DND-41 (cell line): ENCODE measurements at regions not wholly inside any gene's neighbourhood (a gene's known extent, or its start where the extent isn't known, plus 50 kb on each side); places are given as distances from the start of the nearest gene placed in this dataset.

Experiments used
- ATAC-seq: fragments of 200-7000 bp; cut with Tn5 transposase; 3 replicates; pipeline ENCODE4 v1.9.1; 2021; ENCODE audit warnings: low read depth; ENCODE audit not compliant: insufficient read depth
- DNase-seq: peaks from one replicate; pipeline ENCODE4 v3.0.0-alpha.2; 2020
- H2AFZ ChIP-seq: 2 replicates; pipeline ENCODE4 v1.6.0; 2012; ENCODE audit warnings: low read depth, low read length
- H3K27ac ChIP-seq: 2 replicates; pipeline ENCODE4 v1.5.1; 2012; ENCODE audit warnings: low read length, inconsistent platforms
- H3K27me3 ChIP-seq: fragments of 200-600 bp; sonication (generic); 2 replicates; pipeline ENCODE4 v1.6.0; 2012; ENCODE audit warnings: low read length, mild to moderate bottlenecking, inconsistent platforms; ENCODE audit not compliant: insufficient read depth, poor library complexity
- H3K36me3 ChIP-seq: 2 replicates; pipeline ENCODE4 v1.5.1; 2012; ENCODE audit warnings: low read length, inconsistent platforms; ENCODE audit not compliant: insufficient read depth
- H3K4me1 ChIP-seq: 2 replicates; pipeline ENCODE4 v1.5.1; 2012; ENCODE audit warnings: mild to moderate bottlenecking, low read length; ENCODE audit not compliant: insufficient read depth
- H3K4me2 ChIP-seq: 2 replicates; pipeline ENCODE4 v1.6.0; 2012; ENCODE audit warnings: mild to moderate bottlenecking, moderate library complexity, low read length, inconsistent platforms; ENCODE audit not compliant: insufficient read depth
- H3K4me3 ChIP-seq, 2 experiments: fragments of 200-600 bp in 1 of 2; shearing (Covaris generic) in 1 of 2; 2 replicates each; pipeline ENCODE4 v1.5.1; 2012 to 2016; ENCODE audit warnings: inconsistent platforms in 2 of 2, low read length in 2 of 2, mild to moderate bottlenecking in 2 of 2, low read depth in 1 of 2, moderate library complexity in 1 of 2
- H3K79me2 ChIP-seq: 2 replicates; pipeline ENCODE4 v1.6.0; 2012; ENCODE audit warnings: low read length, inconsistent platforms; ENCODE audit not compliant: insufficient read depth
- H3K9ac ChIP-seq: 2 replicates; pipeline ENCODE4 v1.6.0; 2012; ENCODE audit warnings: low read depth, mild to moderate bottlenecking, inconsistent platforms, low read length, moderate library complexity
- H3K9me3 ChIP-seq: 2 replicates; pipeline ENCODE4 v1.5.1; 2012; ENCODE audit warnings: low read length, moderate library complexity, mild to moderate bottlenecking, inconsistent platforms; ENCODE audit not compliant: insufficient read depth, severe bottlenecking
- H4K20me1 ChIP-seq: 2 replicates; pipeline ENCODE4 v1.6.0; 2012; ENCODE audit warnings: low read length; ENCODE audit not compliant: insufficient read depth
- EZH2 ChIP-seq: IDR thresholded peaks from 3 replicates; pipeline ENCODE4 v1.6.1; 2012; ENCODE audit warnings: borderline replicate concordance, low read depth, mild to moderate bottlenecking, moderate library complexity, low read length, inconsistent platforms; ENCODE audit not compliant: severe bottlenecking
- TF ChIP-seq, protein P1 (sequence below): IDR thresholded peaks from 2 replicates; pipeline ENCODE4 v1.5.1; 2012; ENCODE audit warnings: borderline replicate concordance, low read length, moderate library complexity, mild to moderate bottlenecking; ENCODE audit not compliant: poor library complexity, severe bottlenecking; ENCODE audit errors: extremely low read depth

- no peaks in the 10 kb centered on the region for H3K79me2 ChIP-seq
- no peaks in the 10 kb centered on the region for H3K36me3 ChIP-seq
- H3K9me3 ChIP-seq: no peaks in the 10 kb centered on the region
- H3K27me3 ChIP-seq: no peaks in the 10 kb centered on the region
- no peaks in the 10 kb centered on the region for H3K4me1 ChIP-seq
- H2AFZ ChIP-seq: no peak overlapping the region
- H3K4me2 ChIP-seq: no peak overlapping the region
- ATAC-seq: no peak
- no peak overlapping the region for H3K27ac ChIP-seq
- no peak for DNase-seq
- H3K4me3 ChIP-seq: no peak overlapping the region
- no peaks in the 10 kb centered on the region for H4K20me1 ChIP-seq
- no peak for TF ChIP-seq EZH2
- TF ChIP-seq, protein P1, sequence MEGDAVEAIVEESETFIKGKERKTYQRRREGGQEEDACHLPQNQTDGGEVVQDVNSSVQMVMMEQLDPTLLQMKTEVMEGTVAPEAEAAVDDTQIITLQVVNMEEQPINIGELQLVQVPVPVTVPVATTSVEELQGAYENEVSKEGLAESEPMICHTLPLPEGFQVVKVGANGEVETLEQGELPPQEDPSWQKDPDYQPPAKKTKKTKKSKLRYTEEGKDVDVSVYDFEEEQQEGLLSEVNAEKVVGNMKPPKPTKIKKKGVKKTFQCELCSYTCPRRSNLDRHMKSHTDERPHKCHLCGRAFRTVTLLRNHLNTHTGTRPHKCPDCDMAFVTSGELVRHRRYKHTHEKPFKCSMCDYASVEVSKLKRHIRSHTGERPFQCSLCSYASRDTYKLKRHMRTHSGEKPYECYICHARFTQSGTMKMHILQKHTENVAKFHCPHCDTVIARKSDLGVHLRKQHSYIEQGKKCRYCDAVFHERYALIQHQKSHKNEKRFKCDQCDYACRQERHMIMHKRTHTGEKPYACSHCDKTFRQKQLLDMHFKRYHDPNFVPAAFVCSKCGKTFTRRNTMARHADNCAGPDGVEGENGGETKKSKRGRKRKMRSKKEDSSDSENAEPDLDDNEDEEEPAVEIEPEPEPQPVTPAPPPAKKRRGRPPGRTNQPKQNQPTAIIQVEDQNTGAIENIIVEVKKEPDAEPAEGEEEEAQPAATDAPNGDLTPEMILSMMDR: no peak
- no peak overlapping the region for H3K9ac ChIP-seq
These were observed 493.3 kb downstream of the LMO7 start for GRCh38 chr13:76129305-76130000.

DNA sequence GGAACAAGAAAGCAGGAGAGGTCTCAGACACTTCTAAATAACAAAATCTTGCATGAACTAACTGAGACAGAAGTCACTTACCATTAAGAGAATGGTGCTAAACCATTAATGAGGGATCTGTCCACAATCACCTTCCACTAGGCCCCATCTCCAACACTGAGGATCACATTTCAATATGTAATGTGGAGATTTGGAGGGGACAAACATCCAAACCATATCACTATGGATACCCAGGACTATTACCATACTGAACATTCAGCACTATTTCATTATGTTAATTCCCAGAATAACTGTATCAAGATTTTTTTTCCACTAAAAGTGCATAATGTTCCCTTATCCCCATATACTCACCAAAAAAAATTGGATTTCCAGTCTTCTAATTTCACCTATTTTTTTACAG lies 491.8 kb downstream of the LMO7 start:
- Histone ChIP-seq H3K9ac (no peak overlapping the region), H3K9me3 (peaks cover 10% of the 10 kb centered on the region), H4K20me1 (no peaks in the 10 kb centered on the region), H2AFZ (no peak overlapping the region), H3K4me3 (no peak overlapping the region), H3K36me3 (no peaks in the 10 kb centered on the region), H3K27me3 (no peaks in the 10 kb centered on the region), H3K79me2 (no peaks in the 10 kb centered on the region), H3K27ac (no peak overlapping the region), H3K4me2 (no peak overlapping the region), H3K4me1 (no peaks in the 10 kb centered on the region)
- no peak for TF ChIP-seq EZH2
- TF ChIP-seq, protein P1: no peak
- ATAC-seq (no peak), DNase-seq (no peak)

DNA sequence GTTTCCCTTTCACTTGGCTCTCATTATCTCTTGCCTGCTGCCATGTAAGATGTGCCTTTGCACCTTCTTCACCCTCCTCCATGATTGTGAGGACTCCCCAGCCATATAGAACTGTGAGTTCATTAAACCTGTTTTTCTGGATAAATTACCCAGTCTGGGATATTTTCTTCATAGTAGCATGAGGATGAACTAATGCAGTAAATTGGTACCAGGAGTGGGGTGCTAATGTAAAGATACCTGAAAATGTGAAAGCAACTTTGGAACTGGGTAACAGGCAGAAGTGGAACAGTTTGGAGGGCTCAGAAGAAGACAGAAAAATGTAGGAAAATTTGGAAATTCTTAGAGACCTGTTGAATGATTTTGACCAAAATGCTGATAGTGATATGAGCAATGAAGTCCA lies 487.4 kb downstream of the LMO7 start:
- no peak overlapping the region for H3K4me2 ChIP-seq
- no peak overlapping the region for H3K4me3 ChIP-seq
- H3K79me2 ChIP-seq: no peaks in the 10 kb centered on the region
- H3K27me3 ChIP-seq: no peaks in the 10 kb centered on the region
- ATAC-seq (no peak), DNase-seq (no peak)
- no peak for TF ChIP-seq EZH2
- TF ChIP-seq, protein P1: no peak
- H2AFZ ChIP-seq: no peak overlapping the region
- H3K9me3 ChIP-seq: peaks cover 10% of the 10 kb centered on the region
- H4K20me1 ChIP-seq: no peaks in the 10 kb centered on the region
- H3K4me1 ChIP-seq: no peaks in the 10 kb centered on the region
- H3K36me3 ChIP-seq: no peaks in the 10 kb centered on the region
- H3K27ac ChIP-seq: no peak overlapping the region
- no peak overlapping the region for H3K9ac ChIP-seq
